ENCODE measurements at regions not wholly inside any gene's neighbourhood (a gene's known extent, or its start where the extent isn't known, plus 50 kb on each side); places are given as distances from the start of the nearest gene placed in this dataset.
"Not testable (repeated sequence)": the region's sequence is repeated elsewhere in the genome, so short reads cannot be mapped to it uniquely, and the experiment has no call there.

DNA sequence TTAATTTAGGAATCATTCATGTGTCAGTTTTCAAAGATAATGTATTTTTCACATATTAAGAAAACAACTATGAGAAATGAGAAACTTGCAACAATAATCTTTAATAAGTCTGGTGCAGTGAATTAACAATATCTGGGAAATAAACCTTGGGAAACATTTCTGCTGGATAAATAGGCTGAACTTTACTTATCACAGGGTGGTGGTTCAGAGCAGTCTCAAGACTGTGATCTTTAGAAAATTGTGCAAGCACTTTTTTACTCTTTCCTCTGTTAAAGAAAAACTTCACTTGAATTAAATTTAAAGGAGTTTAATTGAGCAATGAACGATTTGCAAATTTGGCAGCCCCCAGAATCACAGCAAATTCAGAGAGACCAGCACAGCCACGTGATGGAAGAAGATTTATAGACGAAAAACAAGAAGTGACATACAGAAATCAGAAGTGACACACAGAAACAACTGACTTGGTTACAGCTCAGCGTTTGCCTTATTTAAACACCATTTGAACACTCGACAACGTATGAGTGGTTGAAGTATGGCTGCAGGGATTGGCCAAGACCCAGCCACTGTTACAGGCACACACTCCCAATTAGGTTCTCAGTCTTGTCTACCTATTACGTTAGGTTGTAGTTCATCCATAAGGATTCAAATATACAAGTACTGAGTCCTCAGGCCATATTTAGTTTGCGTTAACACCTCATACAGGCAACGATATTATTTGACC is 631.9 kb downstream of the SLCO4C1 start:
- DNase-seq (ENCODE audit: insufficient read length, low spot score) (no peak), FAIRE-seq (no peak)

DNA sequence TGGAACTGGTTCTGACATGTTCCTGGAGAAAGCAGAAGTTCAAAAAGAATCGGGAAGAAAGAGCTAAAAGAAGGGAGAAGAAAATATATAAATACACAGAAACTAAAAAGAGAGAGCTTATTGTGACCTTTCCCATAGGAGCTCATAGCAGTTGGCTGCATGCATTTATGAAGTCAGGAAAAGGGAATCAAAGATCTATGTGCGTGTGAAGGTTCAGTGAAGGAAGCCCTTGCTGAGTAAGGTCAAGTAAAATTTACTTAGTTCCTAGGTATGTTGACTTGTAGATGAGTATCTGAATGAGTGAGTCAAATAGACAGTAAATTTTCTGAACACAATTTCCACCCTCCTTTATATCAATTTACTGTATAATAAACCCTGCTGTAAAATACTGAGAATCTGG is 632.5 kb downstream of the SLCO4C1 start:
- FAIRE-seq: no peak
- no peak for DNase-seq (ENCODE audit: insufficient read length, low spot score)

DNA sequence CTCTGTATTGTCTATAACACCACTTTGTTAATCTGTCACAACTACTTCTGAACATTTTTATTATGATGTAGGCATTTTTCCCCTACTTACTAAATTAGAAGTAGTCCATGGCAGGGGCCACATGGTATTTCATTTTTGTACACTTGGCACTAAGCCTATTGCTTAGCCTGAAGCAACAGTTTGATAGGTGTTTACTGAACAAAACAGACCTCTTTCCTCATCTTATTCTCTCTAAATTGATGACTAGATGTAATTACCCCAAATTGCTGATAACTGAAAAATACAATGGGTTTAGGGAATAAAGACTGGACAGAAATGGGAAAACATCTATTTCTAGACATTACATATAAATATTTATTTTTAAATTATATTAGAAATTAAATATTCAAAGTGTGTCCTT is 633.8 kb downstream of the SLCO4C1 start:
- FAIRE-seq: no peak
- no peak for DNase-seq (ENCODE audit: insufficient read length, low spot score)

DNA sequence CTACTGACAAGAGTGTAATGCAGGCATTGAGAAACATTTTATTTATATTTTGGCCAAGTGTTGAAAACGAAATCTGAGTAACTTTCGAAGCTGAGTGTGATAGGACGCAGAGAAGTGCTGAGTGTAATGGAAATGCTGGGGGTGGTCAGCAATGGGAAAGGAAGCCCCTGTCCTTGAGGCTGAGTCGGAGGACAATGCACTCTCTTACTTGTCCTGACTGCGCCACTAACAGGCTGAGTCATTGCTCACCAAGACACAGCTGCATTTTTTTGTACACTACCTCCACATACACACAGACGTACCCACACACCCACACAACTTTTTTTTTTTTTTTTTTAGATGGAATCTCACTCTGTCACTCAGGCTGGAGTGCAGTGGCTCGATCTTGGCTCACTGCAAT is 637.7 kb downstream of the SLCO4C1 start:
- no peak for FAIRE-seq
- no peak for DNase-seq (ENCODE audit: insufficient read length, low spot score)

DNA sequence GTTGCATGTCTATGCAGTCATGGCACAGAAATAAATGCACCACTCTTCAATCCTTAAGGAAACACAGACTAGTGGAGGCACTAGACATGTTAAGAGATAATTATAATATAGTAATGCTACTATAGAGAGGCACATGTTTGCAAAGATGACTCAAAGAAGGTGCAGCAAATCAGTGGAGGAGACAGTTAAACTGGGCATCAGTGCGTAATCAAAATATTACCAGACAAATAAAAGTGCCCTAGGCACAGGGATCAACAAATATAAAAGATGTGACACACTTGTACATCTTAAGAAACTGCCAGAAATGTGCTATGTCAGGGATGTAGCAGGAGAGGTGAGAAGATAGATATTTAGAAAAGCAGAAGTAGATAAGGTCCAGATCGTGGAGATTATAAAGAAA is 642.1 kb downstream of the SLCO4C1 start:
- no peak for FAIRE-seq
- DNase-seq (ENCODE audit: insufficient read length, low spot score): no peak

DNA sequence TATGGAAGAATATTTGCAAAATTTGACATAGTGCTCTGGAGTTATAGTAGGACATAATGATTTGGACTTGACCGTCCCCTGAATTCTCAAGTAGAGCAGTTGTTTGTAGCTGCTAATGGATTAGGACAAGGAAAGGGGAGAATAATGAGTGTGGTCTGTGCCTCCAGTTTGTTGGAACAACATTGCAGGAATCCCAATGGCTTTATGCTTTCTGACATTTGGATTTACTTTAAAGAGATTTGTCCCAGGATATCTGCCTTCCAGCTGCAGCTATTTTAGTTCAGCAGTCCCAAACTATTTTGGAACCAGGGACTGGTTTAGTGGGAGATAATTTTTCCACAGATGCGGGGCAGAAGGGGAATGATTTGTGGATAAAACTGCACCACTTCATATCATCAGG is 648.2 kb downstream of the SLCO4C1 start:
- DNase-seq (ENCODE audit: insufficient read length, low spot score) (no peak), FAIRE-seq (no peak)

DNA sequence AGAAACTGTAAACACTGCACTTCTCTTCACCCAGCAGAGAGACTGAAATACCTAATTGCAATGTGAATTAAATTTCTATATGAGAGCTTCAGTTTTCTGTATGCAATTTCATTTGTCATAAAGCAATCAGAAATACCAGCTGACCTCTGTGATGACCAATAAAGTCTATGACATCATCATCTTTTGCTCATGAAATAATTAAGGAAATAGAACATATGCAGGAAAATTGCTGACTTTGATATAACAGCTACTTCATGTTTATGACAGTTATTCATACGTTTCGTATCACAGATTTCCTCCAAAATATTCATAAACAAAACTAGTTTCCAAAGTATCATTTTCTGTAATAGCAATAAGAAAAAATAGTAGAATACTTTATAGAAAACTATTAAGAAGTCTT is 652.3 kb downstream of the SLCO4C1 start:
- no peak for FAIRE-seq
- no peak for DNase-seq (ENCODE audit: insufficient read length, low spot score)

DNA sequence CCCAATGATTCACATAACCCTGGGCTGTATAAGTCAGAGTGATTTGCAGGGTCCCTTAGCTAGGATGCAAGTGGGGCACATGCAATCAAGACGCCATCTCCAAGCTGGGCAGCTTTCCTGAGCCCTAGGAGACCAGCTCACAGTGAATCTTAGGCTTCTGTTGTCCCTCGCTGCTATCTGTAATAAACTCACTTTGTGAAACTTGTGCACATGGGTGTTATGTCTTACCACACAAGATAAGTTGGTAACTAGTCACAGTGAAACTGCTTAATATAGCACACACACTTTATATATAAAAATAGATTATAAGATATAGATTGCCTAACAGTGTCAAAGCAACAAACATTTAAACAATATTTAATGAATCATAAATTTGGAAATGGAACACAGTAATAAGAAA is 658.5 kb downstream of the SLCO4C1 start:
- no peak for DNase-seq (ENCODE audit: insufficient read length, low spot score)
- FAIRE-seq: no peak

DNA sequence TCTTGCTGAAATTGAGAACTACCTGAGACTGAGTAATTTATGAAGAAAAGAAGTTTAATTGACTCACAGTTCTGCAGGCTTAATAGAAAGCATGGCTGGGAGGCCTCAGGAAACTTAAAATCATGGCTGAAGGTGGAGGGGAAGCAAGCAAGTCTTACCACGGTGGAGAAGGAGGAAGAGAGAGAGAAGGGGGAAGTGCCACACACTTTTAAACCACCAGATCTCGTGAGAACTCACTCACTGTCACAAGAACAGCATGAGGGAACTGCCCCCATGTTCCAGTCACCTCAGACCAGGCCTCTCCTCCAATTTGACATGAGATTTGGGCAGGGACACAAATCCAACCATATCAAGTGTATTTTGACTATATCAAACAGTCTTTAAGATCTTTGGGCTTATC is 668.3 kb downstream of the SLCO4C1 start:
- FAIRE-seq; DNase-seq (ENCODE audit: insufficient read length, low spot score): not testable (repeated sequence)

DNA sequence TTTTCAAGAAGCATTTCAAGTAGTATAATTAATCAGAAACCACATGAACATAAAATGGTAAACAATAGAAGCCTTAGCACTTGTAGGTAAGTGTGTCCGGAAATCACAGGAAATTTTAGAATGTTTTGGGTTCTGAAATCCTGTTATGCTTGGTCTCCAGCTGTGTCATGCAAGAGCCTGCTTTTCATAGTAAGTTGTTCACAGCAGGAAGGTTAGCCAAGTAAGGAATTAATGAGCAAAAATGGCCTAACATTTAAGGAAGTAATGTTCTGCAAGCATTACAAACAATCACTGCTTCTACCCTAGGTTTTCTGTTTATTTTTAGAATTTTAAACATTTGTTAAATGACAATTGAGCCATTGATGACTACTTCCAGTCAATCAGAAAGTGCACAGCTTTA is 669.5 kb downstream of the SLCO4C1 start:
- FAIRE-seq (no peak), DNase-seq (ENCODE audit: insufficient read length, low spot score) (no peak)

DNA sequence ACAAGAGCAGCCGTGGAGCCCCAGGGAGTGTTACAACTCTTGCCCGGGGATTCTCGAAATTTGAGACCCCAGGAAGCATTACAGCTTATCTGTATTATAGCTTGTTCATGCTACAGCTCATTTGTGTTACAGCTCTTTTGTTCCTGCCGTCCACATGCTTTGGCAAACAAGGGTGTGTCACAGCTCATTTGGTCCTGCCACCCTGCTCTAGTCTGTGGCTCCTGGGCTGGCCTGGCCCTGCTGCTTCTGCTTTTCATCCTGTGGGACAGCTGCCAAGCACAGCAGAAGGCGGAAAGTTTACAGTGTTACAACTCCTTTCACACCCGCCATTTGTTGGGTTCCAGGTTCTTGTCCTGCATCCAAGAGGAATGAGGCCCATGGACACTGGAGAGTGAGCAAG is 685.0 kb downstream of the SLCO4C1 start:
- DNase-seq (ENCODE audit: insufficient read length, low spot score) (no peak), FAIRE-seq (no peak)

DNA sequence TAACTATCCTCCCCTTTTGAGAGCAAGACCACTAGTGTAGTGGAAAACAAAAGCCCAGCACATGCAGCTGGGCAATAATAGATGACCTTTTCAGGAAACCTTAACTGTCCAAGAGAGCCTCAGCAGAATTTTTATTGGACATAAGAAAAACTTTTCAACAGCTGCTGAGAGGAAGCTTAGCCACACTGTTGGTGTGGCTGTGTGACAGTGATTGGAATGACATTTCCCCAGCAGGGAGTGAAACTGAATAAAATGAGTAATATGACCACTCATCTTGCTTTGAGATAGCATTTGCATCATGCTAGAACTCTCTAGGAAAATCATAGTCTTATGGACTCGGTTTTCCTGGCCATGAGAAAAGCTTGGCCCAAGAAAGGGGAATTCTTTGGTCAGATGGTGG is 687.8 kb downstream of the SLCO4C1 start:
- DNase-seq (ENCODE audit: insufficient read length, low spot score) (no peak), FAIRE-seq (no peak)

DNA sequence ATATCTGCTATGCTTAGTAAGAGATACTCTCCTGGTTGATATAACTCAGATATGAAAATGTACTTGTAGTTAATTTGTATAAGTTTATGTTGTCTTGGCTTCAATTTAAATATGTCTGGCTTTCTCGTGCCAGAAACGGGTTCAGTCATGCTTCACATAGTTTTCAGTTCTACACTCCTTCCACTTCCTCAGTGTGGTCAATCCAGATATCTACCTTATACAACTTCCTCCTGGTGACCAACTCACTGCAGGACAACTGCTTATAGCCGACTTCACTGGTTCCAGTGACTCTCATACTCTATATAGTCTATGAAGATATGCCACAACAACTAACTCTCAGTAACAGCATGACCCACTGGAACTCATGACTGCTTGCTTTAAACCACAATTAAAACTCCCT is 690.4 kb downstream of the SLCO4C1 start:
- FAIRE-seq: no peak
- no peak for DNase-seq (ENCODE audit: insufficient read length, low spot score)

DNA sequence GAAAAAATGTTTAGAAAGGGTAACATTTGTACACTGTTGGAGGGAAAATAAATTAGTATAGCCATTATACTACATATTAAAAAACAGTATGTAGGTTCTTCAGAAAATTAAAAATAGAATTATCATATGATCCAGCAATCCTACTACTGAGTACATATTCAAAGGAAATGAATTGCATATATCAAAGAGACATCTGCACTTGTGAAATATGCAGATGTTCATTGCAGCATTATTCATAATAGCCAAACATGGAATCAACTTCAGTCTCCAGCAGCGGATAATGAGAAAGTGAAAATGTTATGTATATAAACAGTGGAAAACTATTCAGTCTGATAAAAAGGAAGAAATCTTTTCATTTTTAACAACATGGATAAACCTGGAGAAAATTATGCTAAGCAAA is 695.5 kb downstream of the SLCO4C1 start:
- DNase-seq (ENCODE audit: insufficient read length, low spot score) (no peak), FAIRE-seq (no peak)

DNA sequence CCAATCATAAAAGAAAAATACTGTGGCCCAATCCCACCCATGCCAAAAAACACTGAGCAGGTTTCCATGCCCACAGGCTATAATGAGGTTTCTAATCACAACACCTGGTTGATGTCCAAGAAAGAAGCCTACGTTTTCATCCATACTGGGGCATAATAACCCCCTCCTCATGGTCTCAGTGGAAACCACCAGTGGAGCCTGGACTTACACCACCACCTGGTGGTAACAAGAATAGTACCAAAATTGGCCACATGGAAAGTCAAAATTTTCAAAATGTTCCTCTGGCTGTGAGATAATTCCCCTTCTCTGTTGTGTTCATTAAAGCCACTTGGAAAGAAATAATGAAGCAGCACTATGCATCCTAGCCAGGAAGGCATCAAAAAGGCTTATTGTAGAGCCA is 687.3 kb upstream of the ST8SIA4 start:
- DNase-seq (ENCODE audit: insufficient read length, low spot score): no peak
- FAIRE-seq: no peak

DNA sequence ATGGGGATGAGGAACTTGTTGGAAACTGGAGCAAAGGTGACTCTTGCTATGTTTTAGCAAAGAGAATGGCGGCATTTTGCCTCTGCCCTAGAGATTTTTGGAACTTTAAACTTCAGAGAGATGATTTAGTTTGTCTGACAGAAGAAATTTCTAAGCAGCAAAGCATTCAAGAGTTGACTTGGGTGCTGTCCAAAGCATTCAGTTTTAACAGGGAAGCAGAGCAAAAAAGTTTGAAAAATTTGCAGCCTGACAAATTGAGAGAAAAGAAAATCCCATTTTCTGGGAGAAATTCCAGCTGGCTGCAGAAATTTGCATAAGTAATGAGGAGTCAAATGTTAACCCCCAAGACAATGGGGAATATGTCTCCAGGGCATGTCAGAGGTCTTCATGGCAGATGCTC is 682.3 kb upstream of the ST8SIA4 start:
- no peak for DNase-seq (ENCODE audit: insufficient read length, low spot score)
- FAIRE-seq: no peak

DNA sequence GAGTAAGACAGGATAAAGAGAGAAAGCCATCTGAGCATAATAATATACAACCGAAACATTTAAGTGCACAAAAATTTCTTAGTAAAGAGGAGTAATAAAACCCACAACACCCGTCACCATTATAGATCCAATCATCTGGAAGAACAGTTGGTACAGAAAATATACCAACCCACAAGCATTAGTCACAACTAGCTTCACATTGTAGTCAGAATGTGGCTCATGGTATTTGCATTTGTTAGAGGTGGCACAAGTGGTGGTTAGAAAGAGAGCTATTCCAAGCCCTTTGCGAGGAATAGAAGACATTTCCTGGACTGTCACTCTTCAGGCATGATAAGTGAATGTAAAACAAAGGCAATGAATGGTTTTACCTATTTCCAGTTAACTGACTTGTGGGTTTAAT is 677.5 kb upstream of the ST8SIA4 start:
- no peak for FAIRE-seq

DNA sequence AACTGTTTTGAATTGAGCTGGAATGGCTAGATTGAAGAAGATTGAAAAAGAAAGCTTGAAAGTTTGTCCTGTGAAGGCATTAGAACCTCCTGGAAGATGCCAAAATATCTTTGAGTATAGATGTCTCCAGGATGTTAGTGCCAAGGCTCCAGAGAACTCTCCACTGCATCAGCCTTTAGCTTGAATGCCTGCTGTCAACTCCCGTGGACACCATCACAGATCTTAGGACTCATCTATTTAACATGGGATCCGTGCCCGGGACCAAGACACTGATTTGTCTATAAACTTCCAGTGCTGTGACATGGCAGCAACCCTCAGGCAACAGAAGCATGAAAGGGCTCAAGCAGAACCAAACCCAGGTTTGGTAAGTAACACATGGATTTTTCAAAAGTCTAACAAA is 670.9 kb upstream of the ST8SIA4 start:
- DNase-seq (ENCODE audit: insufficient read length, low spot score): no peak
- FAIRE-seq: no peak

More for the DNA sequence above, 677.5 kb upstream of the ST8SIA4 start:
- no peak for DNase-seq (ENCODE audit: insufficient read length, low spot score)

DNA sequence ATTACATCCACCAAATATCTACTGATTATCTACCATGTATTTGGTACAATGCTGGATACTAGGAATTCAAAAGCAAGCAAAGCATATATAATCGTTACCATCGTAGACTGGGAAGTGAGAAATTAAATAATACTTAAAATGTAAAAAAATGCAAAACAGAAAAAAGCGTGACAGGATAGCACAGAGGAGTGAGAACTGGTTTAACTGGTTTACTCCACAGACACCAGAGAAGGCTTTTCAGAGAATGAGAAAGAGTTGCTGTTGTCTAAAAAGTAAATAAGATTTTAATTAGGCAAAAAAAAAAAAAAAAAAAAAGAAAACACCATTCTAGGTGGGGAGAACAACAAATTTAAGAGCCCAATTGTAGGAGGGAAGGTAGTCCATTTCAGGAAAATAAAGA is 657.9 kb upstream of the ST8SIA4 start:
- FAIRE-seq (no peak), DNase-seq (ENCODE audit: insufficient read length, low spot score) (no peak)

DNA sequence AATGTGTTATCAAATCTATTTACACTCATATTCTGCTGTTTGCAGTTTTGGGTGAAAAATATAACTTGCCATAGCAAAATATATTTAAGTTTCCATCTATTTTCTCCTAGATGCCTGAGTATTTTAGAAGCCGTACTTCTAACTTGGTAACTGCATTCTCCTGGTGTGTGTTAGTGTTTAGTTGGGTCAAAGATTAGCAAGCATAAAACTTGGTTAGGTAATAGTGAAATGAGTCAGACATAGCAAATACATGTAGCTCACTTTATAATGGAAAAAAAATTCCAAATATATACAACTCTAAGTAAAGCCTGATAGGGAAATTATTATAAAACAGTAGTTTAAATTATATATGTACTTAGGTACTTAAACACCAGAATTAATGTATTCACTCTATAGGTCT is 640.7 kb upstream of the ST8SIA4 start:
- DNase-seq (ENCODE audit: insufficient read length, low spot score): no peak
- no peak for FAIRE-seq

DNA sequence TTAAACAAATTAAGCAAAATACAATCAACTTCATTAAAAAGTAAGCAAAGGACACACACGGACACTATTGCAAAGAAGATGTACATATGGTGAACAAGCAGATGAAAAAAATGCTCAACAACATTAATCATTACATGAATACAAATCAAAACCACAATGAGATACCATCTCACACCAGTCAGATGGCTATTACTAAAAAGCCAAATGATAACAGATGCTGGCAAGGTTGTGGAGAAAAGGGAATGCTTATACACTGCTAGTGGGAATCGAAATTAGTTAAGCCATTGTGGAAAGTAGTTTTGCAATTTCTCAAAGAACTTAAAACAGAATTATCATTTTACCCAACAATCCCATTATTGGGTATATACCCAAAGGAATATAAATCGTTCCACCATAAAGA is 636.2 kb upstream of the ST8SIA4 start:
- FAIRE-seq: no peak

DNA sequence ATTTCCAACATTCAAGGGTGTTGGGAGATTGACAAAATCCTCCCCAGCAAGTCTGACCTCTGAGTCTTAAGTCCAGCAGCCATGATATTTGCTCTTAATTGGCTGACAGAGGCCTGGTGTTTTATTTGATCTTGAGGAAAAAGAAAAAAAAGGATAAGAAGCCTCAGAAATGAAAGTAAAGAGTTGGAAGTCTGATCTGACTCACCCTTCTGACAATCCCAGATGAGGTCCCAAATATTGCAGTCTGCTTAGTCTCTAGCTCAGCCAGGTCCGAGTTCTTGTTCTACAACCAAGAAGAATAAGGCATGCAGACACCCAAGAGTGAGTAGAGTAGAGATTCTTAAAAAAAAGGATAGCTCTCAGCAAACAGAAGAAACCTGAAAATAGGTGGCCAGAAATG is 632.5 kb upstream of the ST8SIA4 start:
- no peak for DNase-seq (ENCODE audit: insufficient read length, low spot score)
- no peak for FAIRE-seq

More for the DNA sequence above, 636.2 kb upstream of the ST8SIA4 start:
- no peak for DNase-seq (ENCODE audit: insufficient read length, low spot score)

DNA sequence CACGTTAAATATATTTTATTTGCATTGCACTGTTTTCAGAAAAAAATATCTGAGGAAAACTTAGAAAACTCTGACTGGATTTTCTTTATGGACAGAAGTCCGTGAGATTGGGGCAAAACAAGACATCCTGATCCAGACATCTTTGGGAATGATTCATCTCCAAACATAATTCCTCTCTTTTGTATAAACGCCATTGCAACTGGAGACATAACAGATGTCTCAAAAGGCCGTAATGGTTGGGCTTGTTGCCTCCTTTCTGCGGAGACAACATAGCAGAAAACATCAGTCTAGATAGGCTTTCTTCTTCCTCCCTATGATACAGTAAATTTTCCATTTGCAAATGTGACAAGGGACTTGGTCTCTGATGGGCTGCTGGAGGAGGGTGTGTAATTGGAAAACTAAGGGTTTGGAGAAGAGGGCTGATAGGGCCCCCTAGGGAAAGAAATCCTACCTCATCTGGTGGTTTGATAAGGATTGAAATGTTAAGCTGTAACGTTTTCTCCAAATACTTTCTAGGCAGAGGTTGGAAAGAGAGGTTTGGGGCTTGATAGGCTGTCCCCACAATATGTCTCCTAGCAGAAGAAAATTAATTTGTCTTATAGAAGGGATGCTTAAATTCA is 631.5 kb upstream of the ST8SIA4 start:
- DNase-seq (ENCODE audit: insufficient read length, low spot score) (no peak), FAIRE-seq (no peak)

Measured in HTR-8/SVneo (cell line).